K562 (cell line): ENCODE measurements at regions not wholly inside any gene's neighbourhood (a gene's known extent, or its start where the extent isn't known, plus 50 kb on each side); places are given as distances from the start of the nearest gene placed in this dataset.

Experiments used
- ATAC-seq: fragments of 200-7000 bp; cut with Tn5 transposase; 3 replicates; pipeline ENCODE4 v1.9.1; 2020; ENCODE audit warnings: moderate library complexity
- BruUV-seq: library from RNA; stranded (reverse); fragments of 400-500 nt; replicated peaks from 2 replicates; lab custom pipeline; 2021; lab: Mats Ljungman, UMichigan
- CTCF ChIA-PET: fragments of 300-600 bp; formaldehyde crosslinking; extraction: SDS; loops from one replicate; lab custom pipeline; 2021; ENCODE audit warnings: low intra/inter-chr PET ratio; lab: Yijun Ruan, JAX
- POLR2A ChIA-PET: fragments of 300-600, 350-650 bp; sonication (Branson Sonifier 250); formaldehyde crosslinking; extraction: SDS; loops from one replicate; lab custom pipeline; 2021; ENCODE audit warnings: antibody characterized with exemption, inconsistent platforms; lab: Yijun Ruan, JAX
- DNase-seq, 4 experiments: peaks; one replicate each; pipeline versions ENCODE4 v3.0.0 to v3.0.0-alpha.2; 2011 to 2018; ENCODE audit warnings: low spot score in 3 of 4, mixed read lengths in 3 of 4; ENCODE audit errors: extremely low read depth in 1 of 4
- FAIRE-seq: peaks from 2 replicates; lab custom pipeline; 2011; peaks lifted over from hg19 to GRCh38; lab: Jason Lieb, UNC
- H2AFZ ChIP-seq: 2 replicates; pipeline ENCODE4 v1.6.0; 2011; ENCODE audit warnings: low read depth, low read length, control low read depth, inconsistent platforms
- H3K27ac ChIP-seq: fragments of 200-600 bp; 3 replicates; pipeline ENCODE4 v1.8.0; 2011; ENCODE audit warnings: low read depth, mild to moderate bottlenecking, control low read depth, inconsistent platforms, low read length, moderate library complexity, mixed read lengths; ENCODE audit errors: extremely low read depth
- H3K27me3 ChIP-seq, 2 experiments: fragments of 300-600 bp in 1 of 2; 2 replicates in 1 of 2; 3 replicates in 1 of 2; pipeline versions ENCODE4 v1.6.0 to v1.8.0; 2011; ENCODE audit warnings: inconsistent platforms in 2 of 2, low read length in 2 of 2, mild to moderate bottlenecking in 1 of 2, mixed read lengths in 1 of 2, moderate library complexity in 1 of 2; ENCODE audit not compliant: control insufficient read depth in 2 of 2, insufficient read depth in 2 of 2
- H3K36me3 ChIP-seq: fragments of 300-600 bp; 3 replicates; pipeline ENCODE4 v1.8.0; 2011; ENCODE audit warnings: mild to moderate bottlenecking, low read length, inconsistent platforms; ENCODE audit not compliant: control insufficient read depth, insufficient read depth
- H3K4me1 ChIP-seq, 2 experiments: fragments of 200-600 bp in 1 of 2; replicated peaks in 1 of 2; 2 replicates in 1 of 2; 3 replicates in 1 of 2; pipeline versions ENCODE4 v1.5.1 to v1.8.0; 2011; ENCODE audit warnings: inconsistent platforms in 2 of 2, low read length in 2 of 2, mild to moderate bottlenecking in 1 of 2, mixed read lengths in 1 of 2, moderate library complexity in 1 of 2; ENCODE audit not compliant: control insufficient read depth in 2 of 2, insufficient read depth in 2 of 2
- H3K4me2 ChIP-seq: 2 replicates; pipeline ENCODE4 v1.6.1; 2011; ENCODE audit warnings: low read length, control low read depth, inconsistent platforms, mixed read lengths; ENCODE audit not compliant: insufficient read depth
- H3K4me3 ChIP-seq: fragments of 200-600 bp; sonication (generic), shearing (Covaris generic); 2 replicates; pipeline ENCODE4 v1.5.1; 2016; ENCODE audit warnings: control low read depth, inconsistent platforms
- H3K79me2 ChIP-seq: fragments of 200-600 bp; 3 replicates; pipeline ENCODE4 v1.8.0; 2011; ENCODE audit warnings: low read length, inconsistent platforms; ENCODE audit not compliant: control insufficient read depth, insufficient read depth
- H3K9ac ChIP-seq, 2 experiments: 2 replicates each; pipeline versions ENCODE4 v1.6.0 to v1.6.1; 2011; ENCODE audit warnings: low read depth in 2 of 2, low read length in 2 of 2, control low read depth in 1 of 2, inconsistent platforms in 1 of 2, mild to moderate bottlenecking in 1 of 2, mixed read lengths in 1 of 2; ENCODE audit not compliant: insufficient read depth in 1 of 2
- H3K9me1 ChIP-seq: one replicate; pipeline ENCODE4 v1.6.0; 2011; ENCODE audit warnings: inconsistent platforms, mild to moderate bottlenecking, low read length, moderate library complexity; ENCODE audit not compliant: control insufficient read depth, insufficient read depth
- H3K9me3 ChIP-seq: replicated peaks from 2 replicates; pipeline ENCODE4 v1.5.1; 2011; ENCODE audit warnings: low read depth, low read length, inconsistent platforms; ENCODE audit not compliant: control insufficient read depth, insufficient read depth
- H4K20me1 ChIP-seq: replicated peaks from 2 replicates; pipeline ENCODE4 v1.6.1; 2011; ENCODE audit warnings: low read length, inconsistent platforms, mixed read lengths; ENCODE audit not compliant: control insufficient read depth, insufficient read depth
- AFF1 ChIP-seq, 2 experiments: fragments of 450-650 bp; IDR thresholded peaks; 2 replicates each; pipeline ENCODE4 v1.6.1; 2018; ENCODE audit warnings: mild to moderate bottlenecking in 2 of 2, low read depth in 1 of 2; ENCODE audit not compliant: partially characterized antibody in 2 of 2
- ATF4 ChIP-seq: fragments of 450-650 bp; formaldehyde crosslinking; IDR thresholded peaks from 2 replicates; pipeline ENCODE4 v1.4.0; 2022; ENCODE audit warnings: mild to moderate bottlenecking, moderate library complexity
- FOXJ3 ChIP-seq: sonication (generic); formaldehyde crosslinking; IDR thresholded peaks from 2 replicates; pipeline ENCODE4 v1.4.0; 2020; ENCODE audit warnings: mild to moderate bottlenecking, missing genetic modification reagents
- PTBP1 ChIP-seq: fragments of 200-400 bp; formaldehyde crosslinking; IDR thresholded peaks from 2 replicates; pipeline ENCODE4 v1.6.1; 2017; ENCODE audit warnings: low read depth, low read length
- WGBS: fragments of 100-300 bp; shearing (Covaris generic); methylation state at CpG from one replicate; pipeline ENCODE4 v1.1.6; 2016; ENCODE audit warnings: low coverage, mixed read lengths; ENCODE audit not compliant: insufficient coverage; ENCODE audit errors: missing lambda C conversion rate; 5-methylcytosine and 5-hydroxymethylcytosine counted together
- in situ Hi-C: fragments of 300-500 bp; cut with MboI; formaldehyde crosslinking; loops from 4 replicates; pipeline ENCODE4 v1.15.0; 2018; ENCODE audit warnings: inconsistent platforms, mixed read lengths
- intact Hi-C: fragments of 100-400 bp; cut with micrococcal nuclease; formaldehyde crosslinking; loops from 2 replicates; pipeline ENCODE4 v1.14.2; 2022

GRCh38 chr10:88179831-88180230 lies 316.4 kb downstream of the PTEN start (continued):
- no peak for TF ChIP-seq AFF1 (IDR thresholded peaks at IDR 0.05; ENCODE audit: low read depth in 1 of 2, partially characterized antibody in 2 of 2)
- no peak for TF ChIP-seq FOXJ3 (CRISPR knock-in tag)
- no peak for TF ChIP-seq PTBP1
- TF ChIP-seq ATF4 (CRISPR knock-in tag) = no peak

- ChIA-PET POLR2A (interaction anchor here (1.5 kb wide), 1 partner anchor 15 kb away, joined by 3 read pairs; no protein-coding TSS in a partner anchor), CTCF (no interaction called here)
- 4% methylated on average over 3 of the region's 3 CpGs for WGBS
- H3K27me3 ChIP-seq = no peaks in the 10 kb centered on the region
- H3K36me3 ChIP-seq = no peaks in the 10 kb centered on the region
- H4K20me1 ChIP-seq = no peaks in the 10 kb centered on the region
- no peak for DNase-seq
- H3K9me1 ChIP-seq = no peaks in the 10 kb centered on the region
- no TSS peak for BruUV-seq
- H3K4me1 ChIP-seq = no peaks in the 10 kb centered on the region
- intact Hi-C loops (no loop called here), in situ Hi-C loops (no loop called here)
- H3K79me2 ChIP-seq = no peaks in the 10 kb centered on the region
- no peaks in the 10 kb centered on the region for H3K9me3 ChIP-seq
- H3K4me3 ChIP-seq = no peak overlapping the region
- no peak overlapping the region for H2AFZ ChIP-seq
- no peak overlapping the region for H3K9ac ChIP-seq
- no peak overlapping the region for H3K27ac ChIP-seq
- no peak overlapping the region for H3K4me2 ChIP-seq
- no peak for ATAC-seq
- no peak for FAIRE-seq
Measured at GRCh38 chr10:88181902-88182600, 318.6 kb downstream of the PTEN start.
